ENCODE measurements at regions not wholly inside any gene's neighbourhood (a gene's known extent, or its start where the extent isn't known, plus 50 kb on each side); places are given as distances from the start of the nearest gene placed in this dataset.
"Not testable (repeated sequence)": the region's sequence is repeated elsewhere in the genome, so short reads cannot be mapped to it uniquely, and the experiment has no call there.

DNA sequence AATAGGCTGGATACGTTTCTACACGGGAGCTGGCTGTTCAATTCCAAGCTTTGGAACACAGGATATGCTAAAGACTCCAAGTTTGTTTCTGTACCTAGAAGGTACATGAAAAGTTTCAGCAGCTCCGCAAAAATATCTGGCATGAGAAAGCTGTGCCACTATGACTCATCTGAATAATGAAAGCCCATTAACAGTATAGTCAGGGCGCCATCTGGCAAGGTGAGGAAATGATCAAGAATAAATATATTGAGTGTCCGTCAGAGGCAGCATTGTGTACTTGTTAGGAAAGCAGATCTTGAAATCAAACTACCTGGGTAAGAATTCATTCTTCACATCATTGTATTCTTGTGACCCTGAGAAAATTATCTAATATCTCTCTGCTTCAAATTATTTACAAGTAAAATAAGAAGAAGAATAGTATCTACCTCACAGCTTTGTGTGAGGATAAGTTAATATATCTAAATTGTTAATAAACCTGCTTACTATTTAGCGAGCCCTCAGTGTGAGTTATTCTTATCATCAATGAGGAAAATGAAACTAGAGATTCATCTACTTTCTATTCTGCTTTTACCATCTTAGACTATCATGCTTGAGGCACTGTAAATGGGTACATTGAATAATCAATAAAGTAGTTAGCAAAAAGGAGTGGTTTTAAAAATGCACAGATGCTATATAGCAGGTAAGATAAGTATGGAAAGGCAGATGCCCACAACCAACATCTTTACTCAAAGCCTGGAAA, 53.5 kb downstream of the FSCB start:
- ChIA-PET CTCF (no interaction called here), POLR2A (no interaction called here)
- no peak for ATAC-seq (ENCODE audit: low read depth)
- Mint-ChIP-seq H3K9me3 (ENCODE audit: insufficient read depth) (peaks cover 4% of the 10 kb centered on the region), H3K27me3 (no peaks in the 10 kb centered on the region), H3K27ac (no peak overlapping the region), H3K4me1 (no peaks in the 10 kb centered on the region), H3K4me3 (no peak overlapping the region)
- Histone ChIP-seq H3K4me1 (ENCODE audit: control insufficient read depth in 2 of 2, insufficient read depth in 2 of 2, low read length in 2 of 2) (no peaks in the 10 kb centered on the region), H3K9me3 (ENCODE audit: control extremely low read depth in 1 of 3, control insufficient read depth in 2 of 3, insufficient read depth in 1 of 3, low read length in 2 of 3) (peaks cover 0 to 11% (median 3%) of the 10 kb centered on the region in 3 donors), H3K27me3 (replicated peaks in 1 of 4; ENCODE audit: control extremely low read depth in 1 of 4, control insufficient read depth in 3 of 4, insufficient read depth in 4 of 4, low read length in 3 of 4) (no peaks in the 10 kb centered on the region), H3K79me2 (ENCODE audit: control insufficient read depth, insufficient read depth, low read length) (no peaks in the 10 kb centered on the region), H3K36me3 (replicated peaks in 1 of 2; ENCODE audit: control extremely low read depth in 1 of 2, control insufficient read depth in 1 of 2, extremely low read depth in 1 of 2, insufficient read depth in 2 of 2, low read length in 1 of 2) (no peaks in the 10 kb centered on the region), H2AFZ (ENCODE audit: insufficient read depth, low read depth, low read length, poor library complexity, severe bottlenecking) (no peak overlapping the region), H3K27ac (ENCODE audit: low read length in 2 of 2) (no peak overlapping the region), H3K9ac (ENCODE audit: low read length) (no peak overlapping the region), H3K4me3 (ENCODE audit: control extremely low read depth in 1 of 5, extremely low read depth in 1 of 5, insufficient read depth in 1 of 5, low read depth in 2 of 5, low read length in 4 of 5) (no peak overlapping the region), H4K20me1 (ENCODE audit: control insufficient read depth, insufficient read depth, low read length, poor library complexity, severe bottlenecking) (no peaks in the 10 kb centered on the region), H3K4me2 (replicated peaks; ENCODE audit: low read depth, low read length, poor library complexity, severe bottlenecking) (no peak overlapping the region)
- WGBS (ENCODE audit: insufficient coverage), result 96% methylated on average over 2 of the region's 6 CpGs
- DNase-seq, result no peak
- TF ChIP-seq, protein P1, sequence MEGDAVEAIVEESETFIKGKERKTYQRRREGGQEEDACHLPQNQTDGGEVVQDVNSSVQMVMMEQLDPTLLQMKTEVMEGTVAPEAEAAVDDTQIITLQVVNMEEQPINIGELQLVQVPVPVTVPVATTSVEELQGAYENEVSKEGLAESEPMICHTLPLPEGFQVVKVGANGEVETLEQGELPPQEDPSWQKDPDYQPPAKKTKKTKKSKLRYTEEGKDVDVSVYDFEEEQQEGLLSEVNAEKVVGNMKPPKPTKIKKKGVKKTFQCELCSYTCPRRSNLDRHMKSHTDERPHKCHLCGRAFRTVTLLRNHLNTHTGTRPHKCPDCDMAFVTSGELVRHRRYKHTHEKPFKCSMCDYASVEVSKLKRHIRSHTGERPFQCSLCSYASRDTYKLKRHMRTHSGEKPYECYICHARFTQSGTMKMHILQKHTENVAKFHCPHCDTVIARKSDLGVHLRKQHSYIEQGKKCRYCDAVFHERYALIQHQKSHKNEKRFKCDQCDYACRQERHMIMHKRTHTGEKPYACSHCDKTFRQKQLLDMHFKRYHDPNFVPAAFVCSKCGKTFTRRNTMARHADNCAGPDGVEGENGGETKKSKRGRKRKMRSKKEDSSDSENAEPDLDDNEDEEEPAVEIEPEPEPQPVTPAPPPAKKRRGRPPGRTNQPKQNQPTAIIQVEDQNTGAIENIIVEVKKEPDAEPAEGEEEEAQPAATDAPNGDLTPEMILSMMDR (IDR thresholded peaks at IDR 0.05), result no peak
- no peak for TF ChIP-seq EZH2 (IDR thresholded peaks at IDR 0.05; ENCODE audit: borderline replicate concordance, insufficient read depth, low read depth, low read length, poor library complexity, severe bottlenecking)
- intact Hi-C loops (cut with micrococcal nuclease), result no loop called here

DNA sequence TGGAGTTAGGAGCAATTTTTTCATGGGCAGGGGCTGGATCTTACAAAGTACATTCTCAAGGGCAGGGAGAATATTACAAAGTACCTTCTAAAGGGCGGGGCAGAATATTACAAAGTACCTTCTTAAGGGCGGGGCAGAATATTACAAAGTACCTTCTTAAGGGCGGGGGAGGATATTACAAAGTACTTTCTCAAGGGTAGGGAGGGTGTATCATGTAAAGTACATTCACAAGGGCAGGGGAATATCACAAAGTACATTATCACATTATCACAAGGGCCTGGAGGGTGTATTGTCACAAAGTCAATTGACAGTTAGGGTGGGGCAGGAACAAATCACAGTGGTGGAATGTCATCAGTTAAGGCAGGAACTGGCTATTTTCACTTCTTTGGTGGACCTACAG, 56.9 kb downstream of the FSCB start:
- H3K27ac Mint-ChIP-seq; H2AFZ ChIP-seq (ENCODE audit: insufficient read depth, low read depth, low read length, poor library complexity, severe bottlenecking); ATAC-seq (ENCODE audit: low read depth); H3K36me3 ChIP-seq (replicated peaks in 1 of 2; ENCODE audit: control extremely low read depth in 1 of 2, control insufficient read depth in 1 of 2, extremely low read depth in 1 of 2, insufficient read depth in 2 of 2, low read length in 1 of 2); DNase-seq; POLR2A ChIA-PET; H3K4me3 Mint-ChIP-seq; H3K9me3 ChIP-seq (ENCODE audit: control extremely low read depth in 1 of 3, control insufficient read depth in 2 of 3, insufficient read depth in 1 of 3, low read length in 2 of 3); H3K9ac ChIP-seq (ENCODE audit: low read length); H3K4me1 Mint-ChIP-seq; H3K27ac ChIP-seq (ENCODE audit: low read length in 2 of 2); H3K4me1 ChIP-seq (ENCODE audit: control insufficient read depth in 2 of 2, insufficient read depth in 2 of 2, low read length in 2 of 2); H4K20me1 ChIP-seq (ENCODE audit: control insufficient read depth, insufficient read depth, low read length, poor library complexity, severe bottlenecking); H3K4me3 ChIP-seq (ENCODE audit: control extremely low read depth in 1 of 5, extremely low read depth in 1 of 5, insufficient read depth in 1 of 5, low read depth in 2 of 5, low read length in 4 of 5); H3K4me2 ChIP-seq (replicated peaks; ENCODE audit: low read depth, low read length, poor library complexity, severe bottlenecking); H3K27me3 ChIP-seq (replicated peaks in 1 of 4; ENCODE audit: control extremely low read depth in 1 of 4, control insufficient read depth in 3 of 4, insufficient read depth in 4 of 4, low read length in 3 of 4); H3K79me2 ChIP-seq (ENCODE audit: control insufficient read depth, insufficient read depth, low read length); H3K27me3 Mint-ChIP-seq; H3K9me3 Mint-ChIP-seq (ENCODE audit: insufficient read depth); intact Hi-C loops (cut with micrococcal nuclease); CTCF ChIA-PET: not testable (repeated sequence)
- no CpG with 5 or more reads among the region's 3 CpGs for WGBS (ENCODE audit: insufficient coverage)

Measured in B cell (primary cell).